Stimulated activated CD4-positive, alpha-beta T cell treated with anti-CD3 and anti-CD28 coated beads, Interleukin-12 subunit alpha, Interleukin-12 subunit beta, amount 100 ng/mL, for 4 hours (primary cell): ENCODE measurements at regions not wholly inside any gene's neighbourhood (a gene's known extent, or its start where the extent isn't known, plus 50 kb on each side); places are given as distances from the start of the nearest gene placed in this dataset.
"Not testable (repeated sequence)": the region's sequence is repeated elsewhere in the genome, so short reads cannot be mapped to it uniquely, and the experiment has no call there.

Experiments used
- DNase-seq: peaks from one replicate; pipeline ENCODE4 v3.0.0-alpha.2; 2020

DNA sequence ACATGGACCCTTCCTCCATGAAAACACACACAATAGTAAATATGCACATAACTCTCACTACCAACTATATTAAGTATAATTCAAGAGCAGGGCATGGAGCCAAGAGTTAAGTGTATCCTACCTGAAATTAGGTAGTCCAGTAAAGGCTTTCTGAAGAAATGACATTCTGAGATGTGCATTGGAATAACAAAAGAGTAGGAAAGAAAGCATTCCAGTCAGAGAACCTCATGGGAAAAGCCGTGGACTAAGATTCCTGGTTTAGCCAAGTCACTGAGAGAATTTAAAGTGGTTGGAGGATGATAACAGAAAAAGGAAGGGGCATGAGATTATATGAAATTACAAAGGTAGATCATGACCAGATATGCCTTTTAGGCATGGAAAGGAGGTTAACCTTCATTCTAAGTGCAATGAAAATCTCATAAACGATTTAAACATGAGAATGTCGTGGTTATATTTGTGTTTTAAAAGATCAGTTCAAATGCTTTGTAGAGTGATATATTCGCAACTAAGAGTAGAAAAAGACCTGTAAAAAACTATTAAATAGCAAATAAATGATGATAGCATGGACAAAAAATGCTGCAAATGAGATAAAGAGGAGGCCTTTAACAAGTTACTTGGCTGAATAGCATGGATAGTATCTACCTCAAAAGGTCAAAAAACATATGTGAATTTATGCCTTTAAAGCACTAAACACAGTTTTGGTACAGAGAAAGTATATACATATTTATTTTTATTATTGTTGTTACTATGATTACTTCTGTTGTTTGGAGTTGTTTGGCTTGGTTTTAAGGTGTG is 767.4 kb upstream of the GHITM start:
- no peak for DNase-seq

- DNase-seq, result no peak
Measured at GRCh38 chr10:83372646-83373045, 766.7 kb upstream of the GHITM start.

DNA sequence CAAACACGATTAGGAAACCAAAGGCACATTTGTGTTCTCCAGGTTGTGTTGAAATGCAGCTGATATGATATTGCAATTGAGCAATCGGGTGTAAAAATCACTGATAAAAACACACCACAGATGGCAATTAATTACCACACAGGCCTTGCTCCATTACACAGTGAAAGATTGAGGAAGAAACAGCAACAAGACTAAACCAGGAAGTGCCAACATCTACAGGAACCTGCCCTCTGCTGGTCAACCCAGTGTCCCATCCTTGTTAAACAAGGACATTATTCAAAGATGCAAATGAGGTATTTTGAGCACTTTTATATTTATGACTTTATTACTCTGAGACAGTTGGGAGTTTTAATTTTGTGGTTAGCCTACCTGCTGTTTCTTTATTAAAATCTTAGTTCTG is 765.6 kb upstream of the GHITM start:
- no peak for DNase-seq

DNA sequence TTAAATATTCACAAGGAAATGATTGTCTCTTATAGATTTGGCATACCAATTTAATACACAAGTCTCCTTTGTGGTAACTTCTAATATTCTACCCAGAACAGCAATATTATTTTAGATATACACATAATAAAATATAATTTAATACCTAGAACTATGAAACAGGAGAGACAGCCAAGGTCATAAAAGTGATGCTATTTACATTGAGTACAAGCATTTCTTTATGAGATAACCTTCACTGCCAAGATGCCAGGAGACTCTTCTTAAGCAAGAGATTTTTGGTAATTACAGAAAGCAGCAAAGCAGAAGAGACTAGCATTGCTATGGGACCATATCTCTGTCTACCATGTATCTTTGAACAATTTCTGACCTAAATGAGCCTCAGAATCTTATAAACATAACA is 764.6 kb upstream of the GHITM start:
- DNase-seq, result no peak

GRCh38 chr10:83375274-83375673 is 764.0 kb upstream of the GHITM start:
- no peak for DNase-seq

- no peak for DNase-seq
Measured at GRCh38 chr10:83397806-83398205, 741.5 kb upstream of the GHITM start.

- no peak for DNase-seq
Measured at GRCh38 chr10:83410570-83410969, 728.7 kb upstream of the GHITM start.

GRCh38 chr10:83425306-83425705 is 714.0 kb upstream of the GHITM start:
- no peak for DNase-seq

DNA sequence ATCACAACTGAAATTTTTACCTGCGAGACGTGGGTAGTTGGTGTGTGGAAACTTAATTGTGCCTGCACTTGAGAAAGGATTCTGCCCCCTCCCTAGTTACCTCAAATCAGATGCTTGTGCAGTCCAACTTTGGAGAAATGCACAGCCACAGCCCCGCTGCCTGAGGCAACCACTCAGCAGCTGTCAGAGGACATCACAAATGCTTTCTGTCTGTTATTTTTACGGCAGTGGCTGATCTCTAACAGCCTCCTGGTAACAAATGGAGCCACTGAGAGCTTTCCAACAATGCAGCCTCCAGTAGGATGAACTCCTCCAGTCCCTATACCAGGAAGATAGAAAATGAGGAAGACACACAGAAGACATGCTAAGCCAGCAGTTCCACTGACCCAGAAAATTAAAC is 712.2 kb upstream of the GHITM start:
- DNase-seq, result no peak

- no peak for DNase-seq
Measured at GRCh38 chr10:83432261-83433045, 706.9 kb upstream of the GHITM start.

DNA sequence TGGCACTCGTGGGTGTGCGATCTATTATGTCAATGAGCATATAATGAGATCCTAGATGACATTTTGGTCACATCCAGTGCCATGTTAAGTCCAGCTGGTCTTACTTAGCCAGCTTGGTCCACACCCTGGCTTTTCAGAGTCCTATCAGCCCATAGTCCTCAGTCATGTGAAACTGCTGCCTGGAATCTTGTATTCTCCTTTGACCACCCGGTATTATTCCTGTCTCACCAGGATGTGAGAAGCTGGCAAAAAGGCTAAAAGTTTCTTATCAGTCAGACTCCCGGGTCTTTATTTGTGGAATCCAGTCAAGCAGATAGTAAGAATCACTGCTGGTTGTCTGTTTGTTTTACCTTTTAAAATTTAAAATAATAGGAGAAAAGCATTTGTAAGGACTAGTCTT is 705.6 kb upstream of the GHITM start:
- no peak for DNase-seq

DNA sequence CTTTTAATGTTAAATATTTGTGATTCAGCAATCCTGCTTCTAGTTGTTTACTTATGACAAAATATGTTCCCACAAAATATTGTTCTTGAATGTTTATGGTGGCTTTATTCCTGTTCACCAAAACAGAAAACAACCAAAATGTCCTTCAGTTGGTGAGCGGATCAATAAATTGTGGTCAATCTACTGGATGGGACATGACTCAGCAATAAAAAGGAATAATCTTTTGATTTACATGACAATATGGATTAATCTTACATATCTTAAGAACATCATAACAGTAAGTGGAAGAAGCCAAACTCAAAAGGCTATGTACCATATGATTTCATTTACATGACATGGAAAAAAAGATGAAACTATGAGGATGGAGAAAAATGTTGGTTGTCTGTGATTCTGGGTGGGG is 691.3 kb upstream of the GHITM start:
- no peak for DNase-seq

GRCh38 chr10:83458611-83459010 is 680.7 kb upstream of the GHITM start:
- no peak for DNase-seq

DNA sequence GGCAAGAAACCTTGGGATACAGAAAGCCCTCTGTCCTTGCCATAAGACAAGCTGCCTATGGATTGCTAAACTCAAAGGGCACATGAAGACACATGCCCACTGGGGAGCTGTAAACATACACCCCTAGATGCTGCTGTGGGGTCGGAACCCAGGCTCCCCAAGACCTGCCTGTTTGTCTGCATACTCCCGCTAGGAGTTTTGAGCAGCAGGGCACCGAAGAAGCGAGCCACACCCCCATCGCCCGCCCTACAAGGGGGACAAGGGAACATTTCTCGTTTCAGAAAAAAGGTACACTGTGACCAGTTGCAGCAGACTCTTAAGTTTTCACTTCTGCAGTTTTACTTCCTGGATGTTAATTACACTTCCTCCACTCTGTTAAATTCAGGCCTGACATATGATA is 680.2 kb upstream of the GHITM start:
- DNase-seq, result no peak

DNA sequence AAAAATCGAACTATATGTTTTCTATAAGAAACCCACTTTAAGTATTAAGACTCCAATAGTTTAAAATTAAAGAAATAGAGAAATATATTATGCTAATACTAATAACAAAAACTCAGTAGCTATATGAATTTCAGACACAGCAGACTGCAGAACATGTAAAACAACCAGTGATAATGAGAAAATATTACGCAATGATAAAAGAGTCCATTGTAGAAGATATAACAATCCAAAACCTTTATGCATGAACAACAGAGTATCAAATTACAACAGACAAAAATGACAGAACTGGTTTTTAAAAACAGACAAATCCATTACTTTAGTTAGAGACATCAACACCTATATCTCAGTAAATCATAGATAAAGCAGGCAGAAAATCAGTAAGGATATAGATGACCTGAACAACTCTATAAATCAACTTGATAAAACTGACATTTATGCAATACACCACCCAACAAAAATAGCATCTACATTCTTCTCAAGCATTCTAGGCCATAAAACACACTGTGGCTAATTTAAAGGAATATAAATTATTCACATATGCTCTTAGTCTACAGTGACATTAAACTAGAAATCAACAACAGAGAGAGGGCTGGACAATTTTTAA is 669.5 kb upstream of the GHITM start:
- DNase-seq, result no peak

GRCh38 chr10:83476211-83476610 is 663.1 kb upstream of the GHITM start:
- no peak for DNase-seq

DNA sequence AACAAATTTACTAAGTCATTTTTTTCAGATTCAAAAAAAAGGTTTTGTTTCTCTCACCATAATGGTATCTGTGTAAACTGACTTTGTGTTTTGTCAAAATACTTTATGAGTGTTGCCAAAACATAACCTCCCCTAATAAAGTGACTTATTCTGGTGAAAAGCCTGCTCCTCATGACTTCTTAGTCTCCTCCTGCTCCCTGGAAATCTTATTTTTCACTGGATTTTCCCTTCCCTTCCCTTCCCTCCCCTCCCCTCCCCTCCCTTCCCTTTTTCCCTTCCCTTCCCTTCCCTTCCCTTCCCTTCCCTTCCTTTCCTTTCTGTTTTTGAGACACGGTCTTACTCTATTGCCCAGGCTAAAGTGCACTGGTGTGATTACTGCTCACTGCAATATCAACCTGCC is 650.1 kb upstream of the GHITM start:
- no peak for DNase-seq

DNA sequence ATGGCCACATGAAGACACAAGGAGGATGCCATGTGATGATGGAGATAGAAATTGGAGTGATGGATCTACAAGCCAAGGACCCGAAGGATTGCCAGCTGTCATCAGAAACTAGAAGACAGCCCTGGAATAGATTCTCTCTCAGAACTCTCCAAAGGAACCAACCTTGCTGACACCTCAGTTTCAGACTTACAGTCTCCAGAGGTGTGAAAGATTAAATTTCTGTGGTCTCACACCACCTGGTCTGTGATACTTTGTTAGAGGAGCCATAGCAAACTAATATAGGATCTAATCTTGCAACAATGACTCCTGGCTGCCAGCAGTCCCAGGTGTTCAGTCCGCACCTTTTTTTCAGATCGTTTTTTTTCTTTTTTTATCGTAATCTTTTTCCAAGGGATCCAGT is 647.3 kb upstream of the GHITM start:
- no peak for DNase-seq

DNA sequence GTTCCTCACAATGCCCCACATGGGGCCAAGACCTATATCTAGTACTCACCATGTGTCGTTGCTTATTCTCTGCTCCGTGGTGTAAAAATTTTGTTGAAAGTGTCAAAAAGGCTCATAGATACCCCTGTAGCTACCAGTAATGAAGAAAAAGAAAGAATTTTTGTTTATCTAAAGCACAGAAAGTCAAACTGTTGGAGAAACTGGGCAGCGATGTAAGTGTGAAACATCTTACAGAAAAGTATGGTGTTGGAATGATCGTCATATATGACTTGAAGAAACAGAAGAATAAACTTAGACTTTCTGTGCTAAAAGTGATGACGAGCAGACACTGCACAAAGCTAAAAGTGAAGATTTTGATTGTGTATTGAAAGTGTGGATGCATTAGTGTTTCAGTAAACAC is 626.6 kb upstream of the GHITM start:
- no peak for DNase-seq

GRCh38 chr10:83515001-83515400 is 624.3 kb upstream of the GHITM start:
- no peak for DNase-seq

DNA sequence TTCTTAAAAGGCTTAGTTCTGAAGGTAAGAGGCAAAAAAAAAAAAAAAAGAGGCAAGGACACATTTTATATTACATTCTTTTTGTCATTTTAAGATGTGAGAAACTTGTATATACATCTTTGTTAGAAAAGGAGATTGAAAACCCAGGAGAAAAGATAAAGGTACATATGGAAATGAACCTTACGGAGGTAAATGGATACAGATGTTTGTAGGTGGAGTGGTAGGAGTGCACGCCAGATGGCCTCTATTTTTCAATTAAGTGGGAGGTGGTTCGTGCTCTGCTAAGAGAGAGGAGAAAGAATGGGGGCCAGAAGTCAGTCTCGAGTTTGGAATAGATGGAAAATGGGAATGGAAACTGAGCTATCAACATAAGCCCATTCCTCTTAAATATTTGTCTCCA is 622.5 kb upstream of the GHITM start:
- DNase-seq, result no peak

DNA sequence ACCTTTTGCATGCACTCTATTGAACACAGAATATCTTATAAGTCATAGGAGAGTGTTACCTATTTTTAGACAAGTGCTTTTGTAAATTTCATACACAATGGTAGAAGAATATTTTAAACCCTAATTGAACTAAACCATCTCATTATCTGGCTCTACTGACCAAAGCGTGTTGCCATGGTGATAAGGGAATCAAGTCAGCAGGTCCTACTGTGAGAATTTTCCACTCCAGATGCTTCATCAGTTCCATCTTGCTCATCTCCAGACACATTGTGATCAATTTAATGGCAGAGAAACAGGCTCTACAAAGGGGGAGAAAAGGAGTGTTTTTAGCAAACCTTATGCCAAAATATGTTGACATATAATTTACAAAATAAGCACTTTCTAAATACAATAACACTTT is 621.9 kb upstream of the GHITM start:
- no peak for DNase-seq

- no peak for DNase-seq
Measured at GRCh38 chr10:83518779-83519178, 620.5 kb upstream of the GHITM start.

DNA sequence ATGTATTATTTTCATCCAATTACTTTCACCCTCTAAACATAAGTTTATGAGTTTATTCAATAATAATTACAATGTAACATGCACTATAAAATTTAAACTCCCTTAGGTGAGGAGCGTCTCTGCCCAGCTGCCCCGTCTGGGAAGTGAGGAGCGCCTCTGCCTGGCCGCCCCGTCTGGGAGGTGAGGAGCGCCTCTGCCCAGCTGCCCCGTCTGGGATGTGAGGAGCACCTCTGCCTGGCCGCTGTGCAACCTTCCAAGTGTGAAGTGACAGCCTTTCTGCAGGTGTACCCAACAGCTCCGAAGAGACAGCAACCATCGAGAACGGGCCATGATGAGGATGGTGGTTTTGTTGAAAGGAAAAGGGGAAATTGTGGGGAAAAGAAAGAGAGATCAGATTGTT is 618.9 kb upstream of the GHITM start:
- not testable (repeated sequence) for DNase-seq
